ENCODE measurements at regions not wholly inside any gene's neighbourhood (a gene's known extent, or its start where the extent isn't known, plus 50 kb on each side); places are given as distances from the start of the nearest gene placed in this dataset.

GRCh38 chr15:36230776-36231175 lies 348.6 kb upstream of the CDIN1 start:
- TF ChIP-seq REST (IDR thresholded peaks at IDR 0.05; ENCODE audit: insufficient read depth in 1 of 2, low read depth in 2 of 2, low read length in 2 of 2) (no peak), POLR2AphosphoS5 (IDR thresholded peaks at IDR 0.05; ENCODE audit: low read depth, low read length) (no peak), TAF1 (IDR thresholded peaks at IDR 0.05; ENCODE audit: borderline replicate concordance, insufficient read depth, low read length) (no peak), FOXP2 (optimal IDR thresholded peaks at IDR 0.05; ENCODE audit: borderline replicate concordance, extremely low read depth, extremely low read length, insufficient read depth) (no peak)
